ENCODE measurements at regions not wholly inside any gene's neighbourhood (a gene's known extent, or its start where the extent isn't known, plus 50 kb on each side); places are given as distances from the start of the nearest gene placed in this dataset.

- TF ChIP-seq EZH2 (IDR thresholded peaks at IDR 0.05; ENCODE audit: low read depth, low read length, severe bottlenecking) = no peak
- no peak for TF ChIP-seq RAD21 (IDR thresholded peaks at IDR 0.05 in 1 of 2, conservative IDR thresholded peaks at IDR 0.05 in 1 of 2; ENCODE audit: low read depth in 2 of 2, low read length in 2 of 2)
- TF ChIP-seq MAX (IDR thresholded peaks at IDR 0.05) = no peak
- TF ChIP-seq CTCF (IDR thresholded peaks at IDR 0.05; ENCODE audit: control extremely low read depth in 1 of 3, insufficient read depth in 1 of 3, low read depth in 1 of 3, low read length in 3 of 3) = no peak
- TF ChIP-seq HDAC2 (IDR thresholded peaks at IDR 0.05; ENCODE audit: borderline replicate concordance in 1 of 2, low read depth in 2 of 2, low read length in 2 of 2) = no peak
- no peak for TF ChIP-seq POLR2A (IDR thresholded peaks at IDR 0.05; ENCODE audit: control extremely low read depth in 1 of 2, low read depth in 2 of 2, low read length in 2 of 2)
- TF ChIP-seq SP1 (IDR thresholded peaks at IDR 0.05; ENCODE audit: low read depth, low read length) = no peak
- no peak for TF ChIP-seq CHD7 (IDR thresholded peaks at IDR 0.05; ENCODE audit: insufficient replicate concordance, low read length)
- no peak for TF ChIP-seq ATF2 (IDR thresholded peaks at IDR 0.05; ENCODE audit: low read length)
- TF ChIP-seq YY1 (IDR thresholded peaks at IDR 0.05; ENCODE audit: low read depth, low read length) = no peak
- no peak for TF ChIP-seq CREB1 (IDR thresholded peaks at IDR 0.05)
Measured at GRCh38 chr18:41058351-41059125, 896.5 kb upstream of the PIK3C3 start.

Measured in H1 (cell line).